ENCODE measurements at regions not wholly inside any gene's neighbourhood (a gene's known extent, or its start where the extent isn't known, plus 50 kb on each side); places are given as distances from the start of the nearest gene placed in this dataset.

GRCh38 chr3:186467969-186468368 is 76.2 kb downstream of the CRYGS start:
- Histone ChIP-seq H3K4me3 (ENCODE audit: low read length) (no peak overlapping the region), H3K9me3 (replicated peaks; ENCODE audit: low read length) (no peaks in the 10 kb centered on the region), H3K27me3 (ENCODE audit: control insufficient read depth, insufficient read depth, low read length) (peaks cover 46% of the 10 kb centered on the region), H3K4me1 (ENCODE audit: control insufficient read depth, insufficient read depth, low read length) (no peaks in the 10 kb centered on the region), H3K36me3 (ENCODE audit: insufficient read depth, low read length) (no peaks in the 10 kb centered on the region), H3K4me2 (ENCODE audit: low read length) (no peak overlapping the region), H3K9ac (ENCODE audit: low read depth, low read length) (no peak overlapping the region)

DNA sequence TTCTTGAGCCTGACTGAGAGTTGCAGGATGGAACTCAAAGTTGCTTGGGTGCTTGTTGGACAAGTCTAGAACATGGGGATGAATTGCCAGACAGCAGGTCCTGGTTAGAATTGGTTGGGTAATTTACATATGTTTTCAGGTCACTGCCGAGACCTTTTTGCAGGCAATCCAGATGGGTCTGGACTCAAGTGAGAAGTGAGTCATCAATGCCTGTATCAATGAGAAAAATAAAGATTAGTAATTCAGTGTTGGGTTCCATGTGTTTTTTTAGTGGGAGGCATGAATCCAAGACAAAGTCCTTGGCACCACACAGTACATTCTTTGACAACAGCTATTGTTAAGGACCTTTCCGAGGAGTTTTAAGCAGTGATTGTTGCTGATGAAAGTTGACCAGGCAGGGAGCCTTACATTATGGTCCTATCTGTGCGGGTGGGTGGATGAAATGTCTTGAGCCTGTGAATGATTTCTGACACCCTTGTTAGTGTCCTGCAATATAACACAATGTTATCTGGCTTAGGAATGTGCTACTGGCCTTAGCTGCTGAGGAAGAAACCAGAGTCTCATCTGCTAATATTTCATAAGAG is 77.7 kb downstream of the CRYGS start:
- no peak overlapping the region for H3K4me2 ChIP-seq (ENCODE audit: low read length)

GRCh38 chr3:186465508-186465907 is 78.7 kb downstream of the CRYGS start:
- H3K36me3 ChIP-seq (ENCODE audit: insufficient read depth, low read length), result no peaks in the 10 kb centered on the region
- H3K4me2 ChIP-seq (ENCODE audit: low read length), result no peak overlapping the region
- no peak overlapping the region for H3K4me3 ChIP-seq (ENCODE audit: low read length)
- peaks cover 35% of the 10 kb centered on the region for H3K27me3 ChIP-seq (ENCODE audit: control insufficient read depth, insufficient read depth, low read length)
- H3K9me3 ChIP-seq (replicated peaks; ENCODE audit: low read length), result no peaks in the 10 kb centered on the region
- H3K9ac ChIP-seq (ENCODE audit: low read depth, low read length), result no peak overlapping the region
- H3K4me1 ChIP-seq (ENCODE audit: control insufficient read depth, insufficient read depth, low read length), result no peaks in the 10 kb centered on the region

More for the DNA sequence above, 77.7 kb downstream of the CRYGS start:
- Histone ChIP-seq H3K36me3 (ENCODE audit: insufficient read depth, low read length) (no peaks in the 10 kb centered on the region), H3K4me1 (ENCODE audit: control insufficient read depth, insufficient read depth, low read length) (no peaks in the 10 kb centered on the region), H3K9me3 (replicated peaks; ENCODE audit: low read length) (no peaks in the 10 kb centered on the region), H3K9ac (ENCODE audit: low read depth, low read length) (no peak overlapping the region), H3K4me3 (ENCODE audit: low read length) (no peak overlapping the region), H3K27me3 (ENCODE audit: control insufficient read depth, insufficient read depth, low read length) (peaks cover 40% of the 10 kb centered on the region)

GRCh38 chr3:186464424-186465093 is 79.6 kb downstream of the CRYGS start:
- Histone ChIP-seq H3K4me2 (ENCODE audit: low read length) (no peak overlapping the region), H3K36me3 (ENCODE audit: insufficient read depth, low read length) (no peaks in the 10 kb centered on the region), H3K9me3 (replicated peaks; ENCODE audit: low read length) (no peaks in the 10 kb centered on the region), H3K4me1 (ENCODE audit: control insufficient read depth, insufficient read depth, low read length) (no peaks in the 10 kb centered on the region), H3K9ac (ENCODE audit: low read depth, low read length) (no peak overlapping the region), H3K27me3 (ENCODE audit: control insufficient read depth, insufficient read depth, low read length) (peaks cover 38% of the 10 kb centered on the region), H3K4me3 (ENCODE audit: low read length) (no peak overlapping the region)

DNA sequence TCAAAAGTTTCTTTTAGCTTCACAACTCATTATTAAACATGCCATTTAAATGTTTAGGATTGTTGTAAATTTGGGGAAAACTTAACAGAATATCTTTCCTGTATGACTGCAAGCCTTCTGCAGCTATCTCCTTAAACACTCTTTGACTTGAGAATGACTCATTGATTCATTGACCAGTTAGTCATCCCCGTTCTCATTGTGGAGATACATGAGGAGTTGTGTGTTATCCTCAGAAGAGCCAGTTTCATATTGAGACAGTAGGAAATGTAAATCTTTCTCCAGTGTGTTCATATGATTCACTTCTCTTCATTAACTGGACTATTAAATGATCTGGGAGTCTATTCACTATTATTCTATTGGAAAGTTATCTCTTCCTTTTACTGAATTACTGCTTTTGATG is 83.0 kb downstream of the CRYGS start:
- Histone ChIP-seq H3K4me3 (ENCODE audit: low read length) (no peak overlapping the region), H3K36me3 (ENCODE audit: insufficient read depth, low read length) (no peaks in the 10 kb centered on the region), H3K27me3 (ENCODE audit: control insufficient read depth, insufficient read depth, low read length) (peaks cover 33% of the 10 kb centered on the region), H3K4me1 (ENCODE audit: control insufficient read depth, insufficient read depth, low read length) (no peaks in the 10 kb centered on the region), H3K9me3 (replicated peaks; ENCODE audit: low read length) (no peaks in the 10 kb centered on the region), H3K9ac (ENCODE audit: low read depth, low read length) (no peak overlapping the region), H3K4me2 (ENCODE audit: low read length) (no peak overlapping the region)

GRCh38 chr3:186459108-186459467 is 85.1 kb downstream of the CRYGS start:
- Histone ChIP-seq H3K4me2 (ENCODE audit: low read length) (no peak overlapping the region), H3K27me3 (ENCODE audit: control insufficient read depth, insufficient read depth, low read length) (peaks cover 27% of the 10 kb centered on the region), H3K4me3 (ENCODE audit: low read length) (no peak overlapping the region), H3K4me1 (ENCODE audit: control insufficient read depth, insufficient read depth, low read length) (no peaks in the 10 kb centered on the region), H3K9me3 (replicated peaks; ENCODE audit: low read length) (no peaks in the 10 kb centered on the region), H3K36me3 (ENCODE audit: insufficient read depth, low read length) (no peaks in the 10 kb centered on the region), H3K9ac (ENCODE audit: low read depth, low read length) (no peak overlapping the region)

DNA sequence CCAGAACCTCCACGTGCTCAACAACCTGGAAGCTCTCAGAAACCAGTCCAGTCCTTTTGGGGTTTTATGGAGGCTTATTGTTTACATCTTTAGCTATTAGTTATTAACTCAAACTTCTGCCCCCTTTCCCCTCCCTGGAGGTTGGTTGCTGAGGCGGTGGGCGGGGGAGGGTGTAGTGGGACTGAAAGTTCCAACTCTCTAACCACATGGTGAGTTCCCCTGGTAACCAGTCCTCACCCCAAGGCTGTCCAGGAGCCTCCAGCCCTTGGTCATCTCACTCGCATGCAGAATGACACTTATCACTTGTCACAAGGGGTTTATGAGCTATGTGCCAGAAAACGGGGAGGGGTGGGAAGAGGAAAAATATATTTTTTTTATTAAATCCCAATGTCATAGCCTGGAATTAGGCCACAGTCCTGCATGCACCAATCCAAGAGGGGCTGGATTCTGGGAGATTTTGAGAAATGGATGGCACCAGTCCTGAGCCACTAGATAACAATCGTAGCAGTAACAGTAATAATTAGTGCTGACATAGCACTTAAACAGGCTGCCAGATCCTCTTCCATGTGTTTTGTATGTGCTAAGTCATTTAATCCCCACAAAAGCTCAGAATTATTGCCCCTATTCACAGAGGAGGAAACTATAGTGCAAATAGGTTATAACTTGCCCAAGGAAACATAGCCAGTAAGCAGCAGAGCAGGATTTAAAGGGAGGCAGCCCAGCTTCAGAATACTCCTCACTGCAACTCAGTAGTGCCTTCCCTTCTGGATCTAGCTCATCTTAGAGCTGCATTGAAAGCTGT is 85.7 kb downstream of the CRYGS start:
- H3K4me3 ChIP-seq (ENCODE audit: low read length), result no peak overlapping the region

GRCh38 chr3:186457236-186457635 is 86.9 kb downstream of the CRYGS start:
- Histone ChIP-seq H3K4me2 (ENCODE audit: low read length) (no peak overlapping the region), H3K4me1 (ENCODE audit: control insufficient read depth, insufficient read depth, low read length) (peaks cover 6% of the 10 kb centered on the region), H3K27me3 (ENCODE audit: control insufficient read depth, insufficient read depth, low read length) (peaks cover 27% of the 10 kb centered on the region), H3K4me3 (ENCODE audit: low read length) (no peak overlapping the region), H3K36me3 (ENCODE audit: insufficient read depth, low read length) (no peaks in the 10 kb centered on the region), H3K9me3 (replicated peaks; ENCODE audit: low read length) (no peaks in the 10 kb centered on the region), H3K9ac (ENCODE audit: low read depth, low read length) (no peak overlapping the region)

More for the DNA sequence above, 85.7 kb downstream of the CRYGS start:
- Histone ChIP-seq H3K9ac (ENCODE audit: low read depth, low read length) (no peak overlapping the region), H3K36me3 (ENCODE audit: insufficient read depth, low read length) (no peaks in the 10 kb centered on the region), H3K27me3 (ENCODE audit: control insufficient read depth, insufficient read depth, low read length) (peaks cover 27% of the 10 kb centered on the region), H3K9me3 (replicated peaks; ENCODE audit: low read length) (no peaks in the 10 kb centered on the region), H3K4me2 (ENCODE audit: low read length) (no peak overlapping the region), H3K4me1 (ENCODE audit: control insufficient read depth, insufficient read depth, low read length) (no peaks in the 10 kb centered on the region)

DNA sequence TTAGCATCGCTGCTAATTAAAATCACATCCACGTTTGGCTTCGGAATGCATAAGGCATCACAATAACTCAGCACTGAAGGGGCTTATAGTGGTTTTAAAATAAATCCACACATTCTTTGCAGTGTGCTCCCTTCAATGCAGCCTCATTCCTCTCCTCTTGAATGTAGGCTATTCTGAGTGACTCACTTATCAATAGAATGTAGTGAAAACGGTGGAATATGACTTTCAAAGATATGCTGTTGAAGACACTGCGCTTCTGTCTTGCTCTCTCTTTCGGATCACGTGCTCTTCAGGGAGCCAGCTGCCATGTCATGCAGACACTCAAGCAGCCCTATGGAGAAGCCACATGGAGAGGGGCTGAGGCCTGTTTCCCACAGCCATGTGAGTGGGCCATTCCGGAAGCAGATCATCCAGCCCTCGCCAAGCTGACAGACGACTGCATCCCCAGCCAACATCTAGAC is 87.4 kb downstream of the CRYGS start:
- H3K9ac ChIP-seq (ENCODE audit: low read depth, low read length), result no peak overlapping the region
- H3K27me3 ChIP-seq (ENCODE audit: control insufficient read depth, insufficient read depth, low read length), result peaks cover 27% of the 10 kb centered on the region
- H3K4me3 ChIP-seq (ENCODE audit: low read length), result no peak overlapping the region
- H3K4me2 ChIP-seq (ENCODE audit: low read length), result no peak overlapping the region
- no peaks in the 10 kb centered on the region for H3K36me3 ChIP-seq (ENCODE audit: insufficient read depth, low read length)
- peaks cover 11% of the 10 kb centered on the region for H3K4me1 ChIP-seq (ENCODE audit: control insufficient read depth, insufficient read depth, low read length)
- H3K9me3 ChIP-seq (replicated peaks; ENCODE audit: low read length), result no peaks in the 10 kb centered on the region

- H3K9ac ChIP-seq (ENCODE audit: low read depth, low read length), result no peak overlapping the region
- H3K9me3 ChIP-seq (replicated peaks; ENCODE audit: low read length), result no peaks in the 10 kb centered on the region
- H3K4me1 ChIP-seq (ENCODE audit: control insufficient read depth, insufficient read depth, low read length), result peaks cover 11% of the 10 kb centered on the region
- no peak overlapping the region for H3K4me2 ChIP-seq (ENCODE audit: low read length)
- peaks cover 24% of the 10 kb centered on the region for H3K27me3 ChIP-seq (ENCODE audit: control insufficient read depth, insufficient read depth, low read length)
- no peak overlapping the region for H3K4me3 ChIP-seq (ENCODE audit: low read length)
- H3K36me3 ChIP-seq (ENCODE audit: insufficient read depth, low read length), result no peaks in the 10 kb centered on the region
These were observed 89.1 kb downstream of the CRYGS start for GRCh38 chr3:186454881-186455703.

GRCh38 chr3:186453531-186453930 is 90.6 kb downstream of the CRYGS start:
- Histone ChIP-seq H3K4me2 (ENCODE audit: low read length) (no peak overlapping the region), H3K4me1 (ENCODE audit: control insufficient read depth, insufficient read depth, low read length) (peaks cover 11% of the 10 kb centered on the region), H3K36me3 (ENCODE audit: insufficient read depth, low read length) (no peaks in the 10 kb centered on the region), H3K27me3 (ENCODE audit: control insufficient read depth, insufficient read depth, low read length) (peaks cover 20% of the 10 kb centered on the region), H3K4me3 (ENCODE audit: low read length) (no peak overlapping the region), H3K9ac (ENCODE audit: low read depth, low read length) (no peak overlapping the region), H3K9me3 (replicated peaks; ENCODE audit: low read length) (no peaks in the 10 kb centered on the region)
